GM23338 (cell line): ENCODE measurements at regions not wholly inside any gene's neighbourhood (a gene's known extent, or its start where the extent isn't known, plus 50 kb on each side); places are given as distances from the start of the nearest gene placed in this dataset.

ENCODE experiments used
- ATAC-seq: fragments of 200-7000 bp; cut with Tn5 transposase; 3 replicates; pipeline ENCODE4 v1.9.1; 2020
- DNase-seq: peaks from one replicate; pipeline ENCODE4 v3.0.0-alpha.2; 2015; ENCODE audit warnings: low spot score
- H2AFZ ChIP-seq: fragments of 200-600 bp; sonication (generic); 2 replicates; pipeline ENCODE4 v1.8.0; 2016; ENCODE audit warnings: antibody characterized with exemption, mild to moderate bottlenecking, moderate library complexity
- H3F3A ChIP-seq: fragments of 200-600 bp; sonication (generic); replicated peaks from 2 replicates; pipeline ENCODE4 v1.8.0; 2017; ENCODE audit warnings: antibody characterized with exemption, mixed run types, low read depth
- H3K27ac ChIP-seq: fragments of 200-600 bp; sonication (generic); 2 replicates; pipeline ENCODE4 v1.6.1; 2016; ENCODE audit warnings: low read depth
- H3K27me3 ChIP-seq: fragments of 200-600 bp; sonication (generic); 2 replicates; pipeline ENCODE4 v1.8.0; 2016; ENCODE audit warnings: mild to moderate bottlenecking, mixed run types, moderate library complexity; ENCODE audit not compliant: insufficient read depth
- H3K36me3 ChIP-seq: fragments of 200-600 bp; sonication (generic); 2 replicates; pipeline ENCODE4 v1.8.0; 2016; ENCODE audit warnings: mild to moderate bottlenecking; ENCODE audit not compliant: insufficient read depth
- H3K4me1 ChIP-seq: fragments of 200-600 bp; sonication (generic); 2 replicates; pipeline ENCODE4 v1.8.0; 2016; ENCODE audit warnings: mild to moderate bottlenecking, moderate library complexity; ENCODE audit not compliant: insufficient read depth
- H3K4me2 ChIP-seq: fragments of 200-600 bp; sonication (generic); 2 replicates; pipeline ENCODE4 v1.7.1; 2017; ENCODE audit warnings: mixed run types
- H3K4me3 ChIP-seq: fragments of 200-600 bp; sonication (generic); 2 replicates; pipeline ENCODE4 v1.6.1; 2016; ENCODE audit warnings: mixed run types
- H3K79me2 ChIP-seq: fragments of 200-600 bp; sonication (generic); replicated peaks from 2 replicates; pipeline ENCODE4 v1.8.0; 2017; ENCODE audit warnings: mild to moderate bottlenecking; ENCODE audit not compliant: insufficient read depth
- H3K9me2 ChIP-seq: fragments of 200-600 bp; sonication (generic); 2 replicates; pipeline ENCODE4 v1.8.0; 2017; ENCODE audit not compliant: insufficient read depth
- H4K20me1 ChIP-seq: fragments of 200-600 bp; sonication (generic); replicated peaks from 2 replicates; pipeline ENCODE4 v1.8.0; 2017; ENCODE audit warnings: mild to moderate bottlenecking; ENCODE audit not compliant: insufficient read depth
- H3K27ac Mint-ChIP-seq: 2 replicates; pipeline ENCODE4 v1.8.0; 2020; ENCODE audit warnings: inconsistent platforms, mild to moderate bottlenecking, moderate library complexity, mixed read lengths
- H3K27me3 Mint-ChIP-seq: 3 replicates; pipeline ENCODE4 v1.8.0; 2022; ENCODE audit warnings: low read depth, mild to moderate bottlenecking, moderate library complexity, mixed read lengths, inconsistent platforms; ENCODE audit not compliant: insufficient read depth, poor library complexity
- H3K36me3 Mint-ChIP-seq: 3 replicates; pipeline ENCODE4 v1.8.0; 2021; ENCODE audit warnings: low read depth, mild to moderate bottlenecking, inconsistent platforms, moderate library complexity, mixed read lengths
- H3K4me1 Mint-ChIP-seq: 3 replicates; pipeline ENCODE4 v1.8.0; 2020; ENCODE audit warnings: mild to moderate bottlenecking, inconsistent platforms, mixed read lengths
- H3K4me3 Mint-ChIP-seq: 3 replicates; pipeline ENCODE4 v1.8.0; 2021; ENCODE audit warnings: moderate library complexity, mild to moderate bottlenecking, inconsistent platforms, mixed read lengths
- H3K9me3 Mint-ChIP-seq: 3 replicates; pipeline ENCODE4 v1.8.0; 2020; ENCODE audit warnings: moderate library complexity, mild to moderate bottlenecking, inconsistent platforms, mixed read lengths
- CREB1 ChIP-seq: fragments of 250-450 bp; sonication (Bioruptor Pico); IDR thresholded peaks from 2 replicates; pipeline ENCODE4 v1.5.0; 2020; ENCODE audit warnings: low read depth, mild to moderate bottlenecking, moderate library complexity
- POLR2AphosphoS5 ChIP-seq: IDR thresholded peaks from 2 replicates; pipeline ENCODE4 v1.6.1; 2016; ENCODE audit warnings: antibody characterized with exemption, low read depth
- STAT1 ChIP-seq: IDR thresholded peaks from one replicate; pipeline ENCODE4 v1.6.1; 2016; ENCODE audit warnings: antibody characterized with exemption; ENCODE audit not compliant: unreplicated experiment
- ZNF114 ChIP-seq: fragments of 250-450 bp; sonication (Bioruptor Pico); IDR thresholded peaks from 2 replicates; pipeline ENCODE4 v1.5.0; 2020; ENCODE audit warnings: mild to moderate bottlenecking, moderate library complexity
- ZNF331 ChIP-seq: fragments of 250-450 bp; sonication (Bioruptor Pico); IDR thresholded peaks from 2 replicates; pipeline ENCODE4 v1.5.0; 2020; ENCODE audit warnings: low read depth, mild to moderate bottlenecking, moderate library complexity
- TF ChIP-seq, protein P1 (sequence below): IDR thresholded peaks from 2 replicates; pipeline ENCODE4 v1.6.1; 2016; ENCODE audit warnings: antibody characterized with exemption
- TF ChIP-seq, protein P2 (sequence below): fragments of 250-450 bp; sonication (Bioruptor Pico); IDR thresholded peaks from 2 replicates; pipeline ENCODE4 v1.5.0; 2020; ENCODE audit warnings: mild to moderate bottlenecking, moderate library complexity
- TF ChIP-seq, protein P3 (sequence below): IDR thresholded peaks from one replicate; pipeline ENCODE4 v1.6.1; 2018; ENCODE audit warnings: antibody characterized with exemption; ENCODE audit not compliant: unreplicated experiment

DNA sequence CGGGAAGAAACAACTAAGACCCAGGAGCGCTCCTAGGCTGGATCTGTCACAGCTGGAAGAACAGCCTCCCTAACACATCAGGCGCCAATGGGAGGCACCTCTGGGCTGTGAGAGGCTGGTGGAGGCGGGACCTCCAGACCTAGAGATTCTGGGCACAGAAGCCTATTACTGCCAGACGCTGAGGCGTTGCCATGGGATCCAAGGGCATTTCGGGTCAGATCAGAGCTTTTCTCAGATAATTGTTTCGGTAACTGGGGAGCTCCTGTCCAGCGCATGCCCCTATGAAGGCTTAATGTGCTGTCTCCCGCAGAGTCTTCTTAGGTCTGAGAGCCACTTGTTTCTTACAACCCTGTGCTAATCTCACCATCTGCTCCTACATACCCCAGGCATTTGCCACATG, 339.2 kb downstream of the ZNF716 start:
- Histone ChIP-seq H3K79me2 (no peaks in the 10 kb centered on the region), H3K4me1 (no peaks in the 10 kb centered on the region), H3K4me2 (no peak overlapping the region), H3K27me3 (no peaks in the 10 kb centered on the region), H3K36me3 (no peaks in the 10 kb centered on the region), H3F3A (no peaks in the 10 kb centered on the region), H4K20me1 (no peaks in the 10 kb centered on the region), H2AFZ (no peak overlapping the region), H3K9me2 (no peaks in the 10 kb centered on the region), H3K4me3 (no peak overlapping the region), H3K27ac (no peak overlapping the region)
- H3K27ac Mint-ChIP-seq: no peak overlapping the region
- H3K27me3 Mint-ChIP-seq: no peaks in the 10 kb centered on the region
- H3K36me3 Mint-ChIP-seq: peaks cover 10% of the 10 kb centered on the region
- no peak overlapping the region for H3K4me3 Mint-ChIP-seq
- DNase-seq (no peak), ATAC-seq (no peak)
- TF ChIP-seq, protein P1, sequence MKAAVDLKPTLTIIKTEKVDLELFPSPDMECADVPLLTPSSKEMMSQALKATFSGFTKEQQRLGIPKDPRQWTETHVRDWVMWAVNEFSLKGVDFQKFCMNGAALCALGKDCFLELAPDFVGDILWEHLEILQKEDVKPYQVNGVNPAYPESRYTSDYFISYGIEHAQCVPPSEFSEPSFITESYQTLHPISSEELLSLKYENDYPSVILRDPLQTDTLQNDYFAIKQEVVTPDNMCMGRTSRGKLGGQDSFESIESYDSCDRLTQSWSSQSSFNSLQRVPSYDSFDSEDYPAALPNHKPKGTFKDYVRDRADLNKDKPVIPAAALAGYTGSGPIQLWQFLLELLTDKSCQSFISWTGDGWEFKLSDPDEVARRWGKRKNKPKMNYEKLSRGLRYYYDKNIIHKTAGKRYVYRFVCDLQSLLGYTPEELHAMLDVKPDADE: no peak
- TF ChIP-seq, protein P2, sequence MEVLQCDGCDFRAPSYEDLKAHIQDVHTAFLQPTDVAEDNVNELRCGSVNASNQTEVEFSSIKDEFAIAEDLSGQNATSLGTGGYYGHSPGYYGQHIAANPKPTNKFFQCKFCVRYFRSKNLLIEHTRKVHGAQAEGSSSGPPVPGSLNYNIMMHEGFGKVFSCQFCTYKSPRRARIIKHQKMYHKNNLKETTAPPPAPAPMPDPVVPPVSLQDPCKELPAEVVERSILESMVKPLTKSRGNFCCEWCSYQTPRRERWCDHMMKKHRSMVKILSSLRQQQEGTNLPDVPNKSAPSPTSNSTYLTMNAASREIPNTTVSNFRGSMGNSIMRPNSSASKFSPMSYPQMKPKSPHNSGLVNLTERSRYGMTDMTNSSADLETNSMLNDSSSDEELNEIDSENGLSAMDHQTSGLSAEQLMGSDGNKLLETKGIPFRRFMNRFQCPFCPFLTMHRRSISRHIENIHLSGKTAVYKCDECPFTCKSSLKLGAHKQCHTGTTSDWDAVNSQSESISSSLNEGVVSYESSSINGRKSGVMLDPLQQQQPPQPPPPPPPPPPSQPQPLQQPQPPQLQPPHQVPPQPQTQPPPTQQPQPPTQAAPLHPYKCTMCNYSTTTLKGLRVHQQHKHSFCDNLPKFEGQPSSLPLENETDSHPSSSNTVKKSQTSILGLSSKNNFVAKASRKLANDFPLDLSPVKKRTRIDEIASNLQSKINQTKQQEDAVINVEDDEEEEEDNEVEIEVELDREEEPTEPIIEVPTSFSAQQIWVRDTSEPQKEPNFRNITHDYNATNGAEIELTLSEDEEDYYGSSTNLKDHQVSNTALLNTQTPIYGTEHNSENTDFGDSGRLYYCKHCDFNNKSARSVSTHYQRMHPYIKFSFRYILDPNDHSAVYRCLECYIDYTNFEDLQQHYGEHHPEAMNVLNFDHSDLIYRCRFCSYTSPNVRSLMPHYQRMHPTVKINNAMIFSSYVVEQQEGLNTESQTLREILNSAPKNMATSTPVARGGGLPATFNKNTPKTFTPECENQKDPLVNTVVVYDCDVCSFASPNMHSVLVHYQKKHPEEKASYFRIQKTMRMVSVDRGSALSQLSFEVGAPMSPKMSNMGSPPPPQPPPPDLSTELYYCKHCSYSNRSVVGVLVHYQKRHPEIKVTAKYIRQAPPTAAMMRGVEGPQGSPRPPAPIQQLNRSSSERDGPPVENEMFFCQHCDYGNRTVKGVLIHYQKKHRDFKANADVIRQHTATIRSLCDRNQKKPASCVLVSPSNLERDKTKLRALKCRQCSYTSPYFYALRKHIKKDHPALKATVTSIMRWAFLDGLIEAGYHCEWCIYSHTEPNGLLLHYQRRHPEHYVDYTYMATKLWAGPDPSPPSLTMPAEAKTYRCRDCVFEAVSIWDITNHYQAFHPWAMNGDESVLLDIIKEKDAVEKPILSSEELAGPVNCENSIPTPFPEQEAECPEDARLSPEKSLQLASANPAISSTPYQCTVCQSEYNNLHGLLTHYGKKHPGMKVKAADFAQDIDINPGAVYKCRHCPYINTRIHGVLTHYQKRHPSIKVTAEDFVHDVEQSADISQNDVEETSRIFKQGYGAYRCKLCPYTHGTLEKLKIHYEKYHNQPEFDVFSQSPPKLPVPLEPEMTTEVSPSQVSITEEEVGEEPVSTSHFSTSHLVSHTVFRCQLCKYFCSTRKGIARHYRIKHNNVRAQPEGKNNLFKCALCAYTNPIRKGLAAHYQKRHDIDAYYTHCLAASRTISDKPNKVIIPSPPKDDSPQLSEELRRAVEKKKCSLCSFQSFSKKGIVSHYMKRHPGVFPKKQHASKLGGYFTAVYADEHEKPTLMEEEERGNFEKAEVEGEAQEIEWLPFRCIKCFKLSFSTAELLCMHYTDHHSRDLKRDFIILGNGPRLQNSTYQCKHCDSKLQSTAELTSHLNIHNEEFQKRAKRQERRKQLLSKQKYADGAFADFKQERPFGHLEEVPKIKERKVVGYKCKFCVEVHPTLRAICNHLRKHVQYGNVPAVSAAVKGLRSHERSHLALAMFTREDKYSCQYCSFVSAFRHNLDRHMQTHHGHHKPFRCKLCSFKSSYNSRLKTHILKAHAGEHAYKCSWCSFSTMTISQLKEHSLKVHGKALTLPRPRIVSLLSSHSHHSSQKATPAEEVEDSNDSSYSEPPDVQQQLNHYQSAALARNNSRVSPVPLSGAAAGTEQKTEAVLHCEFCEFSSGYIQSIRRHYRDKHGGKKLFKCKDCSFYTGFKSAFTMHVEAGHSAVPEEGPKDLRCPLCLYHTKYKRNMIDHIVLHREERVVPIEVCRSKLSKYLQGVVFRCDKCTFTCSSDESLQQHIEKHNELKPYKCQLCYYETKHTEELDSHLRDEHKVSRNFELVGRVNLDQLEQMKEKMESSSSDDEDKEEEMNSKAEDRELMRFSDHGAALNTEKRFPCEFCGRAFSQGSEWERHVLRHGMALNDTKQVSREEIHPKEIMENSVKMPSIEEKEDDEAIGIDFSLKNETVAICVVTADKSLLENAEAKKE (CRISPR knock-in tag): no peak
- TF ChIP-seq CREB1 (CRISPR knock-in tag): no peak
- no peak for TF ChIP-seq ZNF114 (CRISPR knock-in tag)
- no peaks in the 10 kb centered on the region for H3K4me1 Mint-ChIP-seq
- H3K9me3 Mint-ChIP-seq: peaks cover 78% of the 10 kb centered on the region

DNA sequence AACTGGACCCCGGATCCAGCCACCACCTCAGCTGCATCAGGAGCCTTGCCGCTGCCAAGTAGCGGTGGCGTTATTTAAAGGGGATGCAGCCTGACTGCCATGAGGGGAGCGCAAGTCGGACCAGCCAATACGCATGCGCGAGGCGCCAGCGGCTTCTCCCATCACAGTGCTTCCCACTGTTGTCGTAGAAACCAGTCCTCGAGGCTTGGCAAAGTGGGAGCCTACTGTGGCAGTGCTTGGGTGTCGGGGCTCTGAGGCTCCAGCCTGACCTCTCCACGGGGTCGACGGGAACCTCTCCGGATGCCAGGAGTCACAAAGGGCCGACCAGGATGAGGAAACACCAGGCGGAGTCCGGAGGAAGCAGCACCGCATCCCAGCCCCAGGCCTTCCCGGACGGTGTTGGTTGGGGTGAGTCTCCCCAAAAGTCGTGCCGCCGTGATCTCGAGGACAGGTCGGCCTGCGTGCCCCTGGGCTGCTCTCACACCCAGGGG, 369.6 kb downstream of the ZNF716 start:
- Mint-ChIP-seq H3K4me3 (no peak overlapping the region), H3K9me3 (peaks cover 98% of the 10 kb centered on the region), H3K27me3 (peaks cover 8% of the 10 kb centered on the region), H3K36me3 (peaks cover 42% of the 10 kb centered on the region), H3K27ac (no peak overlapping the region), H3K4me1 (no peaks in the 10 kb centered on the region)
- Histone ChIP-seq H3K4me2 (no peak overlapping the region), H3K9me2 (no peaks in the 10 kb centered on the region), H4K20me1 (no peaks in the 10 kb centered on the region), H3K27me3 (no peaks in the 10 kb centered on the region), H3K4me3 (no peak overlapping the region), H3K4me1 (no peaks in the 10 kb centered on the region), H3K27ac (no peak overlapping the region), H3K36me3 (no peaks in the 10 kb centered on the region), H2AFZ (no peak overlapping the region), H3K79me2 (no peaks in the 10 kb centered on the region), H3F3A (no peaks in the 10 kb centered on the region)
- ATAC-seq (no peak), DNase-seq (no peak)
- TF ChIP-seq STAT1 (no peak), POLR2AphosphoS5 (no peak), ZNF331 (no peak), ZNF114 (CRISPR knock-in tag) (no peak)
- TF ChIP-seq, protein P3, sequence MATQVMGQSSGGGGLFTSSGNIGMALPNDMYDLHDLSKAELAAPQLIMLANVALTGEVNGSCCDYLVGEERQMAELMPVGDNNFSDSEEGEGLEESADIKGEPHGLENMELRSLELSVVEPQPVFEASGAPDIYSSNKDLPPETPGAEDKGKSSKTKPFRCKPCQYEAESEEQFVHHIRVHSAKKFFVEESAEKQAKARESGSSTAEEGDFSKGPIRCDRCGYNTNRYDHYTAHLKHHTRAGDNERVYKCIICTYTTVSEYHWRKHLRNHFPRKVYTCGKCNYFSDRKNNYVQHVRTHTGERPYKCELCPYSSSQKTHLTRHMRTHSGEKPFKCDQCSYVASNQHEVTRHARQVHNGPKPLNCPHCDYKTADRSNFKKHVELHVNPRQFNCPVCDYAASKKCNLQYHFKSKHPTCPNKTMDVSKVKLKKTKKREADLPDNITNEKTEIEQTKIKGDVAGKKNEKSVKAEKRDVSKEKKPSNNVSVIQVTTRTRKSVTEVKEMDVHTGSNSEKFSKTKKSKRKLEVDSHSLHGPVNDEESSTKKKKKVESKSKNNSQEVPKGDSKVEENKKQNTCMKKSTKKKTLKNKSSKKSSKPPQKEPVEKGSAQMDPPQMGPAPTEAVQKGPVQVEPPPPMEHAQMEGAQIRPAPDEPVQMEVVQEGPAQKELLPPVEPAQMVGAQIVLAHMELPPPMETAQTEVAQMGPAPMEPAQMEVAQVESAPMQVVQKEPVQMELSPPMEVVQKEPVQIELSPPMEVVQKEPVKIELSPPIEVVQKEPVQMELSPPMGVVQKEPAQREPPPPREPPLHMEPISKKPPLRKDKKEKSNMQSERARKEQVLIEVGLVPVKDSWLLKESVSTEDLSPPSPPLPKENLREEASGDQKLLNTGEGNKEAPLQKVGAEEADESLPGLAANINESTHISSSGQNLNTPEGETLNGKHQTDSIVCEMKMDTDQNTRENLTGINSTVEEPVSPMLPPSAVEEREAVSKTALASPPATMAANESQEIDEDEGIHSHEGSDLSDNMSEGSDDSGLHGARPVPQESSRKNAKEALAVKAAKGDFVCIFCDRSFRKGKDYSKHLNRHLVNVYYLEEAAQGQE: no peak
- TF ChIP-seq, protein P1: no peak
